Stomach (tissue), 4 donors: ENCODE measurements at regions not wholly inside any gene's neighbourhood (a gene's known extent, or its start where the extent isn't known, plus 50 kb on each side); places are given as distances from the start of the nearest gene placed in this dataset.

Experiments used
- EP300 ChIP-seq: sonication (generic); formaldehyde crosslinking; IDR thresholded peaks from one replicate; pipeline ENCODE4 v1.6.1; 2017; ENCODE audit warnings: antibody characterized with exemption
- POLR2A ChIP-seq, 4 donors: fragments of 450-650 bp; IDR thresholded peaks; one replicate each; pipeline ENCODE4 v1.6.1; 2016; ENCODE audit warnings: antibody characterized with exemption in 4 of 4, control low read depth in 2 of 4, mild to moderate bottlenecking in 1 of 4, moderate library complexity in 1 of 4
- TF ChIP-seq, protein P1 (sequence below), 7 experiments: fragments of 450-650 bp in 4 of 7; fragments of 200-600 bp in 3 of 7; sonication (generic) in 3 of 7; IDR thresholded peaks; one replicate each; pipeline ENCODE4 v1.5.1; 2016 to 2019; ENCODE audit warnings: antibody characterized with exemption in 7 of 7, control low read depth in 2 of 7, mild to moderate bottlenecking in 1 of 7

DNA sequence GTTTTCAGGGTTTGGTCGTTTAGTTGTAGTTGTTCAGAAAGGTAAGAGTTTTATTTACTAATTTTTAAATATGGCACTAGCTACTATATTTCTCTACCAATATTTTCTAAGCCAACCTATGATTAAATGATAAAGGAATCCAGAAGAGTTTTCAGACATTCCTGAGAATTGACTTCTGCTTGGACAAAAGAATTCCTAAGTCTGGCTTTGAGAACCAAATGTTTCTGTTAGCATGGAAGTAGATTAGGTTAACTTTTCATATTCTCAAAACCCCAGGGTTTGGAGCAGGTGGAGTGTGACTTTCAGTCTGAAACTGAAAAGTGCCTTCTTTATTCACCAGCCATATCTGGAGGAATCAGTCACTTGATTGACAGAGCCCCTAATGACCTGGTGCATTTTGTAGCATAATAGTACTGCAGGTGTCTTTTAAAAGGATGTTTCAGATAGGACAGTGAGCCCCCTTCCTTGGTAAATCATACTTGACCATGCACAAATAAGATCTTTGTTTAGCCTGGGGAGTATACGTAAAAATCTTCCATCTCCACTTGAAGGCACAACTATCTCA lies 457.0 kb upstream of the ZNF462 start:
- TF ChIP-seq, protein P1, sequence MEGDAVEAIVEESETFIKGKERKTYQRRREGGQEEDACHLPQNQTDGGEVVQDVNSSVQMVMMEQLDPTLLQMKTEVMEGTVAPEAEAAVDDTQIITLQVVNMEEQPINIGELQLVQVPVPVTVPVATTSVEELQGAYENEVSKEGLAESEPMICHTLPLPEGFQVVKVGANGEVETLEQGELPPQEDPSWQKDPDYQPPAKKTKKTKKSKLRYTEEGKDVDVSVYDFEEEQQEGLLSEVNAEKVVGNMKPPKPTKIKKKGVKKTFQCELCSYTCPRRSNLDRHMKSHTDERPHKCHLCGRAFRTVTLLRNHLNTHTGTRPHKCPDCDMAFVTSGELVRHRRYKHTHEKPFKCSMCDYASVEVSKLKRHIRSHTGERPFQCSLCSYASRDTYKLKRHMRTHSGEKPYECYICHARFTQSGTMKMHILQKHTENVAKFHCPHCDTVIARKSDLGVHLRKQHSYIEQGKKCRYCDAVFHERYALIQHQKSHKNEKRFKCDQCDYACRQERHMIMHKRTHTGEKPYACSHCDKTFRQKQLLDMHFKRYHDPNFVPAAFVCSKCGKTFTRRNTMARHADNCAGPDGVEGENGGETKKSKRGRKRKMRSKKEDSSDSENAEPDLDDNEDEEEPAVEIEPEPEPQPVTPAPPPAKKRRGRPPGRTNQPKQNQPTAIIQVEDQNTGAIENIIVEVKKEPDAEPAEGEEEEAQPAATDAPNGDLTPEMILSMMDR (IDR thresholded peaks at IDR 0.05): no peak
- TF ChIP-seq POLR2A (IDR thresholded peaks at IDR 0.05): no peak
- no peak for TF ChIP-seq EP300
